Skin of body (tissue), 1 donor: ENCODE measurements at regions not wholly inside any gene's neighbourhood (a gene's known extent, or its start where the extent isn't known, plus 50 kb on each side); places are given as distances from the start of the nearest gene placed in this dataset.
"Not testable (repeated sequence)": the region's sequence is repeated elsewhere in the genome, so short reads cannot be mapped to it uniquely, and the experiment has no call there.

Experiments used
- DNase-seq: peaks from one replicate; lab custom pipeline; 2025; lab: John Stamatoyannopoulos, UW

DNA sequence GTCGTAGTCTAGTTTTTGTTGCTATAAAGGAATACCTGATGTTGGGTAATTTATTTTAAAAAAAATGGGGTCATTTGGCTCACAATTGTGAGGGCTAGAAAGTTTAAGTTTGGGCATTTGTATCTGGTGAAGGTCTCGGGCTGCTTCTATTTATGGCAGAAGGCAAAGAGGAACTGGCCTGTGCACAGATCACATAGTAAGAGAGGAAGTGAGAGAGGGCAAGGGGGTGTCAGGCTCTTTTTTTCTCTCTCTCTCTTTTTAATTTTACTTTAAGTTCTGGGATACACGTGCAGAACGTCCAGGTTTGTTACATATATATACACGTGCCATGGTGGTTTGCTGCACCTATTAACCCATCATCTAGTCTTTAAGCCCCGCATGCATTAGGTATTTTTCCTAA, 453.3 kb downstream of the DIRAS2 start:
- no peak for DNase-seq

DNA sequence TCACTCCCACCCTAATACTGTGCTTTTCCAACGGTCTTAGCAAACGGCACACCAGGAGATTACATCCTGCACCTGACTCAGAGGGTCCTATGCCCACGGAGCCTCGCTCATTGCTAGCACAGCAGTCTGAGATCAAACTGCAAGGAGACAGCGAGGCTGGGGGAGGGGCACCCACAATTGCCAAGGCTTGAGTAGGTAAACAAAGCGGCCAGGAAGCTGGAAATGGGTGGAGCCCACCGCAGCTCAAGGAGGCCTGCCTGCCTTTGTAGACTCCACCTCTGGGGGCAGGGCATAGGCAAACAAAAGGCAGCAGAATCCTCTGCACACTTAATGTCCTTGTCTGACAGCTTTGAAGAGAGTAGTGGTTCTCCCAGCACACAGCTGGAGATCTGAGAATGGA, 450.2 kb downstream of the DIRAS2 start:
- not testable (repeated sequence) for DNase-seq

DNA sequence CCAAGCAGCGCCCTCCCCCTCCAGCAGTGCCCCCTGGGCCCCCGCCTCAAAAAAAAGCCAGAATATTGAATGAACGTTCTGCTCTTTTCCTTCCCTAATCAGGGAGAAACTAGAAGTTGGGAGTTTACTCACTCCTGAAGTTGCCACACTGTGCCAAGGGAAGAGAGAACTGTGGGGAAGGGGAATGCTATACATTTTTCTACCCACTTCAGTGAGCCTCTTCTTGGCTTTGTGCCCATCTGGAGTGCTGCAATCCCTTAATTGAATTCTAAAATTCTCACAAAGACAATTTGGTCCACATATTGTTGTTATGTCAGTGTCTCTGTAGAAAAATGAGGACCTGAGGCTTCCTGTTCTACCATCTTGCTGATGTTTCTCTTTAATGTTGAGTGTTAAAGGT, 443.7 kb downstream of the DIRAS2 start:
- no peak for DNase-seq

DNA sequence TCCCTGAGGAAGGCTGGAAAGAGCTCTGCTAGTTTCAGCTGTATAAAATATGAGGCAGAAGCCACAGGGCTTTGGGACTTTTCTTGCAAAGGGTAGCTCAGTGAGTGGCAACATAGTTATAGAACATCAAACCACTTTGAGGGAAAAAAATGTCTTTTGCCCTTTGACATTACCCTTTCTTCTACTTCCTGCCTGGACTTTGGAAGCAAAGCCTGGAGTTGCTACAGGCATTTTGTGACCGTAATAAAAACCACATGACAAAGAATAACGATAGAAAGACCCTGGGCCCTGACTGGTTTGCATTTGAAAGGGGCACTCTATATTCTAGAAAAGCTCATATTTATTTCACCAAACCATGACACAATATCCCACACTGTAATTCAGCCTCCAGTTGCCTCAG, 440.9 kb downstream of the DIRAS2 start:
- no peak for DNase-seq

DNA sequence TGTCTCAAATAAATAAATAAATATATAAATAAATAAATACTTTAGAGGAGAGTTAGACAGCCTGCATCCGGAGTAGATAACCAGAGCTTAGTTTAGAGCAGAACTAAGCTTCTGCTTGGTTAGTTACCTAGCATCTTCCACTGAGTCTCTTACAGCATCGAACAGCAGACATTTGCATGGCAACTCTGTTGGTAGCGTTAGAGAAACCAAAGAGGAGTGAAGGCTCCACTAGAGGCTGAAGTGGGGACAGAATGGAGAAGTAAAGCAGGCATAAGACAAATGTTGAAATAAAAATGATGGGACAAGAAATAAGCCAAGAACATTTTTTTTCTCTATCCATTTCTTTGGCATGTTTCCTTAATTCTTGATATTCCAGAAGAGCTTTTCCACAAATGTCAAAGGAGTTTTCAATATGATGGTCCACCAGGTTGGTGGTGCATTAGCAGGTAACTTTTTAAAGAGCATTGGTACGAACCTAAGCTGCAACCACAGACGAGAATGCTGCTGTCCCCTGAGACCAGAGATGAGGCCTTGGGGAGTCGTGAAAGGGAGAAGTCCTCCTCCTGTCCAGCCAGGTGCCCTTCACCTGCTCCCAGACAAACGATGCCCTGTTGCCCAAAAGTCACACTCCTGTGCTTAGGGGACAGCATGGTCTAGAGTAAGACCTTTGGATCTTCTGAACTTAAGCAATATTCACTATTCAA, 438.3 kb downstream of the DIRAS2 start:
- DNase-seq: no peak

DNA sequence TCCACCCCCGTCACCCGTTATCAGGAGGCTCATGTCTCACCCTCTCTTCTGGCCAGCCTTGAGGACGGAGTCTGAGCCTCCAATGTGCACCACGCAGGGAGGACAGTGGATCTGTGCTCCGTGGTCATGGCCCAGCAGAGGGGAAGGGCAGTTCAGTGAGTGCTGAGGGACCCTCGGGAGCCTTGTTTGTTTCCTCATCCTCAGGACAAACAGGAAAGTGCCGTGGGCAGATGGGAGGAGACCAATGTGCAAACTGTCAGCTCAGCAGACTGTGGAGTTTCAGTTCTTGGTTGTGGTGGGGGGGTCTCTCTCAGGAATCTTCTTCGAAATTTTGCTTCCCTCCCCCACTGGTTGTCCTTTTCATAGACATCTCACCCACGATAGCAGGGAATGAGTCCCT, 429.6 kb downstream of the DIRAS2 start:
- not testable (repeated sequence) for DNase-seq

DNA sequence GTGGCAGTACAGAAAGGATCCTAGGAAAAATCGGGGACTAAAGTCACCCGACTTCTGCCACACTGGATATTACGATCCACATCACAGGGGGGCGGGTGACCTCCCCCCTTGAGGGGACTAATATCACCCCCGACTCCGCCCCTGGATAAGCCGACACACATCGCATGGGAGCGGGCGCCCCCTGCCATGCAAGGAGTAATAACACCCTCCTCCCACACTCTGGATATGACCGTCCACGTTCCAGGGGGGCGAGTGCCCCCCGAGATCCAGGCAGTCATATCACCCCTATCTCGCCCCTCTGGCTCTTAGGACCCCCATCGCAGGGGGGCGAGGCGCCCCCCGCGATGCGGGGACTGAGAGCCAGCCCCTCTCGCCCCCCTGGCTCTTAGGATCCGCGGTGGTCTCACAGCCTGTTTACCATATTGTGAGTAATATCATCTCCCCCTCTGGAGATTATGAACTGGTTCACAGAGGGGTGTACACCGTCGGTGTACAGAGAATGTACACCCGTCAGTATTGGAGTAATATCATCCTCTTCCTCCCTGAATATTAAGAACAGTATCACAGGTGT, 423.0 kb downstream of the DIRAS2 start:
- no peak for DNase-seq

DNA sequence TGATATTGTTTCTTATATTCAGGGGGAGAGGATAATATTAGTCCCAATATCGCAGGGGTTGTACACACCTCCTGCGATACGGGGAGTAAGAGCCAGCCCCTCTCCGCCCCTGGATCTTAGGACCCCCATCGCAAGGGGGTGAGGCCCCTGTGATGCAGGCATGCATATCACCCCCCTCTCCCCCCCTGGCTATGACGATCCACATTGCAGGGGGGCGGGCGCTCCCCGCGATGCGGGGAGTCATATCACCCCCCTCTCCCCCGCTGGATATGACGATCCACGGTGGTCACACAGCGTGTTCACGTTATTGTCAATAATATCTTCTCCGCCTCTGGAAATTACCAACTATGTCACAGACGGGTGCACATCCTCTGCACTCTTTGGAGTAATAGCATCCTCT, 420.7 kb downstream of the DIRAS2 start:
- not testable (repeated sequence) for DNase-seq

DNA sequence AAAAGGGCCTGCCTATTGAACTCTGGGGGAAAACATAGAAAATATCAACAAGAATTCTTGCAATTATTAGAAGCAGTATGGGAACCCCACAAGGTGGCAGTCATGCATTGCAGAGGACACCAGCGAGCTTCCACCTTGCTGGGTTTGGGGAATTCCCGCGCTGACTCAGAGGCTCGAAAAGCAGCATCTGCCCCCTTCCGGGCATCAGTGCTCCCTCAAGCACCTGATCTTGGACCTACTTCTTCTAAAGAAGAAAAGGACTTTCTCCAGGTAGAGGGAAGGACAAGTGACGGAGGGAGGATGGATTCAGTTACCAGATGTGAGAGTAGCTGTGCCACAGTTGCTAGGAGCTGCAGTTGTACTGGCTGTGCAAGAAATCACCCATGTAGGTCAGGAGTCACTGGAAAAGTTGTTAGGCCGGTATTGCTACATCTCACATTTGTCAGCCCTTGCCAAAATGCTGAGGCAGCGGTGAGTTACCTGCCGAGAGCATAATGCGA, 415.7 kb downstream of the DIRAS2 start:
- DNase-seq: not testable (repeated sequence)

DNA sequence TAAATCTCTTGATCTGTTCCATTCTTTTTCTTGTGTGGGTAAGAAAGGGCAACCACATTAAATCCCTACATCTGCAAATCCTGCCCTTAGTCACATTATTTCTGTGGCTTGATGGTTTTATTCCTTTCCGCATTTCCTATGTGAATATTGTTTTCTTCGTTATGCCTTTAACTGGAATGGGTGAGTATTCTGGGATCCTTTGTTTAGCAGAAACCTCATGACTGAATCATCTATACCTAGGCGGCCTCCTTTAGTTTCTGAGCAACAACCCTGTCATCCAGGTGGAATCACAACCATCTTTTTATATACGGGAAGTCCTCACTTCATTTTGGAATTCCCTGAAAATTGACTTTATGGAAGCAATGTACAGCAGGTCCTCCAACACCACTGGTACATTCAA, 409.5 kb downstream of the DIRAS2 start:
- DNase-seq: not testable (repeated sequence)

DNA sequence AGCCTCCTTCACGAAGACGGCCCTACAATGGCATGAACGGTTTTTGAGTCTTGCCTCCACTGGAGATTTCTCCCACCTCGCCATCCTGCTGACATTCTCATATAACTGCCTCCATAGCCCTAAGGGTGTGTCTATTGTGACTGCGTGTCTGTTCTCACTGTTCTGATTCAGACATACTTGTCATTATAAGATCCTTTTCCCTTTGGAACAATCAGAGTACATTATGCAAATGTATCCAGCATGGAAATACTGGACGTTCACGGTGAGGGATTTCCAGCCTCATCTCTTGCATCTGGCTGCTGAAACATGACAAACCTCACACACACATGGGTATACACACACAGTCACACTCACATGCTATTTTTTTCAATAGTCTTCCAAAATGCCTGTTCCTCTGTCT, 402.1 kb downstream of the DIRAS2 start:
- no peak for DNase-seq

DNA sequence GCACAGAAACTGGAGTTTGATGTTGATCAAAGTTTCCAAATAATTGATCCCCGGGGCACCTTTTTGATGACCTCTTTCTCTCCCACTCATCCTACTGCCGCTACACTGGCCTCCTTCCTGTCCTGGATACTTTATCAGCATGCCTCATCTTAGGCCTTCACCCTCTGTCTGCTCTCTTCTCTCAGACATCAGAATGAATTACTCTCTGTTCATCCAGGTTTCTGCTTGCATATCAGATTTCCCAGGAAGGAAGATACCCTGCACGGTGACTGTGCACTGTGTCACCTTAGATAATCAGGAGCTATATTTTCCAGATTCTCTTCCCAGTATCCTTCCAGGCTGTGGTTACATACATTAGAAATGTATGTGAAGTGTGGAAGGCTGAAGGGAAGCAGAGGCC, 397.0 kb downstream of the DIRAS2 start:
- no peak for DNase-seq

DNA sequence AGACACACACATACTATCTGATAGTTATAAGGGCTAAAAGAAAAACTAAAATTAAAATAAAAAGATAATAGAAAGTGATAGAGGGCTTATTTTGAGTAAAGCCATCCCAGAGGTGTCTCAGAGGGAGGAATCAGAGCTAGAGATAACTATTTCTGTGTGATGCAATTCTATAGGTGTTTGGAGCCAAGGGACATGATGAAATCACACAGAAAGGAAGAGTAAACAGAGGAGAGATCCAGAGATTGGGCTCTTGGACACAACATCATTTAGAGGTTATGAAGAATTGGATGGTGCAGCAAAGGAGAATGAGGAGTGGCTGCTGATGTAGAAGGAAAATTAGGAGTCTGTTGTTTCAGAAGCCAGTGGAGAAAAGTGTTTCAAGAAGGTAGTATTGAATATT, 393.5 kb downstream of the DIRAS2 start:
- DNase-seq: no peak

DNA sequence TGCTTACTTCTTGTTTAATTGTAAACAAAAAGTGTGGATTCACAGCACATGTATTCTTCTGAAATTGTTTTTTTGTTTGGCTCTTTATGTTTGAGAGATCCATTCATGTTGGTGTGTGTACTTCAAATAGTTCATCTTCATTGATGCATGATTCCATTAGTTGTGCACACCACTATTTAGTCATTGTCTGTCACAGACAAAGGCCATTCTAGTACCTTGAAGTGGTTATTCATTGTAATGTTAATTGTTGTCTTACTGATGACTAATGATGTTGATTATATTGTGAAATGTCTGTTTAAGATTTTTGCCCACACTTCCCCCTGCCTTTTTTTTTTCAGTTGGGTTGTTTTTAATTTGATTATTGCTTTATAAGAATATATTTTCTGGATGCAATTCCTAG, 391.3 kb downstream of the DIRAS2 start:
- no peak for DNase-seq

DNA sequence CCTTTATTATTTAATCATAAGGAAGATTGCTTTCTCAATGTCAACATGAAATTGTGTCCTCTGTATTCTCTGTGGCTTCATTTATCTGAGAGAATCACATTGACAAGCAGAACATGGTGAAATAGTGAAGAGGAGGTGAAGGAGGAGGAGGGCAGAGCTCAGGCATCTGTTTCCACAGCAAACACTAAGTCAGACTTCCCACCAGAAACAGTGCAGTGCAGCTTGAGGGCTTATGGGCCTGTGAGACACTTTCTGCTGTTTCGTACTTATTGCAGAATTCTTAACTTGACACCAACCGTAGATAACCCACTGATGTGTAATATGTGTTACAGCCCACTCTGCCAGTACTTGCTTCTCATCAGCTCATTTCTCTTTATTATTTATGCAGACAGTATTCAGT, 386.3 kb downstream of the DIRAS2 start:
- DNase-seq: no peak

DNA sequence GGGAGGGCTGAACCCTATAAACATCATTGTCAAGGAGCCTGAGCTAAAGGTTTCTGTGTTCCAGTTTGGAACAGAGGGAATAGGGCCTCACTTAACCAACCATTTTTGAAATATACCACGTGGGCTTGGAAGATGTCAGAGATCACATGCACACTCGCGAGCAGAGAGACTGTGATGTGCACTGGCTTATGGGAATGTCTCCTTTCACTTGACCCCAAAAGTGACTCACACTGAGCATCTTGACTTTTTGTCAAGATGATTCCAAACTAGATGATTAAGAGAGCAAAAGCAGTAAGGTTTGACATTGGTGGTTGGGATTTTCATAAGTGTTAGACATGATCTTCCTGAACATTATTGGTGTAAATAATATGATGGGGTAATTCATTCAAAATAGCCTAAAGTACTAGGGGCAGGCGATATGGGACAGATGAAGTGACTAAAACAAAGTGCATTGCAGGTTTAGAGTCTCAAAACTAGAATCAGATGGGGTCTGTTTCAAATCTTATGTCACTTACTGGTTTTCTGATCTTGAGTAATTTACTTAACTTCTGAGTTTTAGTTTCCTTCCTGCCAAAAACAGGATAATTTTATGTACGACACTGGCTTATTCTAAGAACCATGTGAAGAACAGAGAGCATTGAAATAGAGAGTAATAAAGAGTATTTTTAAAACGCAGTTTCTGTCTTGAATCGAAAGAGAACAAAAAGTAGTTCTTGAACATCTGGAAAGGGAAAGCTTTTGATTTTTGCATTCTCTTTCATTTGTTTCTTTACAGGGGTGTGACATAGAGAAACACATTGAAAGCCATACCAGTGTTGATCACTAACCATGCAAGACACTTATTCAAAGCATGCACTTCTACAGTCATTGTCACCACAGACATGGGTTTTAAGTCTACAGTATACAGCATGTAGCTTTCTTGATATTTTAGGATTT, 383.0 kb downstream of the DIRAS2 start:
- peak; percentile 56 for DNase-seq

DNA sequence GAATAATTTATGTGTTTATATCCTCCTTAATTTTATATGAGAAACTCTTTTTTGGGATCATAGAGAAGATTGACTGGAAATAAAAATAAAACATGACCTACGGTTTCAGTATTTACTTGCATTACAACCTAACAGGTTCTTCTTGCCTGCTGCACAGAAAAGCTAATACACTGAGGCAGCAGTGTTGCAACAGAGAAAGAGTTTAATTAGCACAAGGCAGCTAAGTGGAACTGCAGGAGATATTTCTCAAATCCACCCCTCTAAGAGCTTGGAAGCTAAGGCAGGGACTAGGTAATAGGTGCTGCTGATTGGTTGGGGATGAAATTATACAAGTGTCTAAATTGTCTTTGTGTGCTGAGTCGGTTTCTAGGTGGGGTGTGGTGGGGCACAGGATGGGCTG, 380.9 kb downstream of the DIRAS2 start:
- no peak for DNase-seq

DNA sequence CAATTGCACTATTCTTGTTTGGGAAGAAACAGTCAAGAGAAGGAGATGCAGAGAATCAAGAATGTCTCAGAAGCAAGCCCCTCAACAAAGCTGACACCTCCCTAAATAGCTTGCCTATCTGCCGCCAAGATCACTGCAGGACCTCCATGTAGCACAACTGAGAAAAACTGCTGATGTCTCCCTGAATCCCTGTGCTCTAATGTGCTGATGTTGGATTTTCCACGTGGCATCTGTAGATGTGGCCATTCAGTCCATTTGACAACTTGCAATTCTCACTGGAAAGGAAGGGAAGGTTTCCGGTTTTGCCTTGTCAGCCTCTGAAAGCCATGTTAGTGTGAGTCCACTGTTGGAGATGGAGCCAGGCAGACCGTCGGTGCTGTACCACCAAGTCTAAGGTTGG, 374.0 kb downstream of the DIRAS2 start:
- no peak for DNase-seq

DNA sequence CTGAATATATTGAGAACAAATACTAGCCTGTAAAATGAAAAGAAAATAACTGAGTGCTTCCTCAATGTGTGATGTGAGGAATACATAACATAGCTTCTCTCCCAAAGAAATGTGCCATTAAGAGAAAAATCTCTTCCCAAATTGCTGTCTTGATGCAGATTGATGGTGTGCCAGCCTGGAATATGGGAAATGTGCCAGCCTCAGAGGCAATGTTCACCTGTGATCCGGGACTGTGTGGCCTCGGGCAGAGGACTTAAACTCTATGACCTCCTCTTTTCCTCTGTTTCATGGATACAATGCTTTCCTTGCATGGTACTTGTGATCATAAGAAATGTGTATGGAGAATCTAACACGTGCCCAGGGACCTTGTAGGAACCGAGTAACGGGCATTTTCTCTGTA, 370.9 kb downstream of the DIRAS2 start:
- DNase-seq: no peak

DNA sequence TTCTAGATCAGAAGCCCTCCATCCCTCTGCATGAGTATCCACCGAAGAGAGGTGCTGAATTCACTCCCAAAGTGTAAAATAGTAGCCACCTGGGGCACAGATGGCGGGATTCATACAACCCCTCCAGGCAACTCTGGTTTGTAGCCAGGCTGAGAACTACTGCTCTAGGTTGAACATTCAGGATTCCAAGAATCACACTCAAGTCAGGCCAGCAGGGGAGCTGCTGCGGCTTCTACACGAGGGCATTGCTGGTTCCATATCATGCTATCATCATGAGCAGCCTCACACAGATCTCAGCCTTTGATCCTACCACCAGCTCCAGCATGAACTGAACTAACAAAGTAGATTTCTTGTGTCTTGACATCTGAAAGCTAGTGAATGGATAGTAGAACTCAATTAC, 367.9 kb downstream of the DIRAS2 start:
- DNase-seq: no peak

DNA sequence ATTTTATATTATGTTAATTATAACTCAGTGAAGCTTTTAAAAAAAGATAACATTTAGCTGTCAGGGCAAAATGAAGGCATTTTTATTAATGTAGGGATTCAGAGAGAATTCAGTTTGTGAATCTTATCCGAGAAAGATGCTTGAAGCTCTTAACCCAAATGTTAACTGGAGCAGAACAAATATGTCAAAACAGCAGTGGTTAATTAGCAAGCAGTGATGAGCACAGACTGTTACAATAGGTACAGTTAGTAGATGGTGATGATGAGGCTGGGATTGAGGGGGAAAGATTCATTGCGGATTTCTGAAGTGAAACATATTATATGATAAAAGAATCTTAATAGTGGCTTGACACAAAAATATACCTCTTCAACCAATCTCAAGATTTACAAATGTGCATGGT, 356.7 kb downstream of the DIRAS2 start:
- no peak for DNase-seq

DNA sequence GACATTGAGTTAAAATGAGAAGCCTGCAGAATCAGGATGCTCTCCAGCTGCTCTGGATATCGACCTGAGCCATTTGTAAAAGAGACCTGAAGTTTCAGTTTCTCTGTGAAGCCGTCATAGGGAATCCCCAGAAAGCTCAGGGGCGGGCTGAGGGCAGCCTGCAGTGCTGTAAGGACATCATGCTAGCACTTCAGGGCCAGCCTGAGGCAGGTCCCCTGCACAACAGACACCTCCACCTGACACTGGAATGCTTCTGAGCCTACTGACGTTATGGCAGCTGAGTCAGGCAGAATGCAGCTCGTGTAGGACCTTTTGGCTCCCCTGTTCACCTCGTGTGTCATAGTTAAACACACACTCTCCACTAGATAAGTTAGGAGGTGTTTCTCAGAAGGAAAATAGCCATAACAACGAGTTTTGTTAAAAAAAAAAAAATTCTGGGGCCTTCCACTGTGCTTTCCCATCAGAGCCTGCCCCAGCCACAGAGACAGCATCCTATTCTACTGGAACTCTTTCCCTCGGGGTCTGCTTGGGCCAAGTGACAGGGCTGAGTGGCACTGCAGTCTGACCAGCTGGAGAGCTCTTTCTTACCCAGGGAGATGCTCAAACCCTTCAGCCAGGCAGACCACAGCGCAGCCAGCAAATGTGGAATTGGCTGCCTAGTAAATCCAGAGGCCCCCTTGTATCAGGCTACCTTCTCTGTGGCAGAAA, 354.9 kb downstream of the DIRAS2 start:
- no peak for DNase-seq
